GM19099 (cell line): ENCODE measurements at regions not wholly inside any gene's neighbourhood (a gene's known extent, or its start where the extent isn't known, plus 50 kb on each side); places are given as distances from the start of the nearest gene placed in this dataset.

Experiments
- POLR2A ChIP-seq: IDR thresholded peaks from 3 replicates; pipeline ENCODE4 v1.6.1; 2011; ENCODE audit warnings: low read depth; ENCODE audit not compliant: insufficient read length; ENCODE audit errors: extremely low read depth

DNA sequence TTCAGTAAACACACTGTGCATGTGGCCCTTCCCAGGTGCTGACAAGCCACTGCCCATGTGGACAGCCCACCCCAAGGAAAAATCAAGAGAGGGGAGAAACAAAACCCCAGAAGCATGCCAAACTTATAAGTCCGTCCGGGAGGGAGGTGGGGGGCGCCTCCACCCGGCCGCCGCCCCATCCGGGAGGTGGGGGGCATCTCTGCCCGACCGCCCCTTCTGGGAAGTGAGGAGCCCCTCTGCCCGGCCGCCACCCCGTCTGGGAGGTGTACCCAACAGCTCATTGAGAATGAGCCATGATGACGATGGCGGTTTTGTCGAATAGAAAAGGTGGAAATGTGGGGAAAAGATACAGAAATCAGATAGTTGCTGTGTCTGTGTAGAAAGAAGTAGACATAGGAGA, 53.8 kb upstream of the C2CD4B start:
- TF ChIP-seq POLR2A: no peak

DNA sequence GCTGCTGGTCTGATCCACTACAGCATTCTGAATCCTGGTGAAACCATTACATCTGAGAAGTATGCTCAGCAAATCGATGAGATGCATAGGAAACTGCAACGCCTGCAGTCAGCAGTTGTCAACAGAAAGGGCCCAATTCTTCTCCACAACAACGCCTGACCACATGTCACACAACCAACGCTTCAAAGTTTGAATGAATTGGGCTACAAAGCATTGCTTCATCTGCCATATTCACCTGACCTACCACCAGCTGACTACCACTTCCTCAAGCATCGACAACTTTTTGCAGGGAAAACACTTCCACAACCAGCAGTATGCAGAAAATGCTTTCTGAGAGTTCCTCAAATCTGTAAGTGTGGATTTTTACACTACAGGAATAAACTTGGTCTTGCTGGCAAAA, 54.7 kb upstream of the C2CD4B start:
- no peak for TF ChIP-seq POLR2A

- TF ChIP-seq POLR2A: no peak
These were observed 57.9 kb upstream of the C2CD4B start for GRCh38 chr15:62223020-62223419.

GRCh38 chr15:62228604-62229003, 63.5 kb upstream of the C2CD4B start:
- TF ChIP-seq POLR2A: no peak

DNA sequence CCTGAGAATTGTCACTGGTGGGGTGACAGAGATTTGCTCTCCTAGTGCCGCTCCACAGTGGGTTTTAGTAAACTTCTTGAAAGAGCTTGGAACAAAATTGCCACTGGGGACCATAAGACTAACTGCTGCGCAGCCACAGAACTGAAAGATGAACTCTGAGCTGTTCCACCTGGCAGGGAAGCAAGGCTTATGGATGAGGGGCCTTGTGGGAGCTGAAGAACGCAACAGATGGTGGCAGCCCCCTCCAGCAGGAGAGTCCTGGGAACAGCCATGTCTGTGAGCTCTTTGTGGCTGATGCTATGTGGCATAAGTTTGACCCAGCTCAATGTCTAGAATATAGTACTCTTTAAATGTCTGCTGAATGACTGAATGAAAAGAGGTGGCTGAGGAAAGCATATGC, 66.8 kb upstream of the C2CD4B start:
- no peak for TF ChIP-seq POLR2A

DNA sequence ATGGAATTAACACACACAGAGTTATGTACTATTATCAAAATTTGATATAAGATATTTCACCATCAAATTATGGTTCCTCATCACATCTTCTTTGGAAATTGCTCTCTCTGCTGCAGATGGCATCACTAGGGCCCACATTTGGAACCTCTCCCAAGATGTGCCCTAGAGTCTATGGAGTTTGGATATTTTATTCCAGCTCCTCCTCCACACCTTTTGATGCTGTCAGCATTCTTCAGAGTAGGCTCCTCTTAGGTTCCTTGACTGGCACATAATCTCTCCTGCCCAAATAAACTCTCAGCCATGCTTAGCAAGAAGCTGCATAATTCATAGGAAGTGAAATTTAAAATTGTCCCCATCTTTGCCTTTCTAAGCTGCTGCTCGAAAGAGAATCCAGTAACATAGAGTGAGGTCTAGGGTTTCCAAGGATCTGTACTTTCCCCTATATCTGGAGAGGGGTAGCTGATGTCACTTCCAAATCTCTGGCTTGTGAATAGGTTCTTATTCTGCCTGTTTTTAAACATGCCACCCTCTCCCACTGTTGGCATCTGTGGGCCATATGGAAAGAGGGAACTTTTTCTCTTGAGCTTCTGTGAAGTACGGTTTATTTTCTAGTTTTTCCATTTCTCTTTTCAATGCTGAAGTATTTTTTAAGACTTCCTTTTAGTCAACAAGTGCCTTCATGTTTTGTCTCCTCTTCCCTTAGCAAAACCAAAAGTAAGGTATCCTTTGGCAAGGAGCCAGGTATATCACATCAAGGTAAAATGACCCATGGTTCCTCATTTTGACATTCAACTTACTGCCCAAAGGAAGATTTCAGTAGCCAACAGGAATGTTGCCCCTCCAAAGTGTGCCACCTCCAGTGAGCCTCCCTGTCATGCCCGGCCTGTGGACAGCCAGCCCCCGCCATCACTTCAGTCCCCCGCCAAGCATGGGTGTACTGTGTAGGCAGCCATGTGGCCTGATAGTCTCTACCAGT, 75.3 kb upstream of the C2CD4B start:
- TF ChIP-seq POLR2A: no peak

DNA sequence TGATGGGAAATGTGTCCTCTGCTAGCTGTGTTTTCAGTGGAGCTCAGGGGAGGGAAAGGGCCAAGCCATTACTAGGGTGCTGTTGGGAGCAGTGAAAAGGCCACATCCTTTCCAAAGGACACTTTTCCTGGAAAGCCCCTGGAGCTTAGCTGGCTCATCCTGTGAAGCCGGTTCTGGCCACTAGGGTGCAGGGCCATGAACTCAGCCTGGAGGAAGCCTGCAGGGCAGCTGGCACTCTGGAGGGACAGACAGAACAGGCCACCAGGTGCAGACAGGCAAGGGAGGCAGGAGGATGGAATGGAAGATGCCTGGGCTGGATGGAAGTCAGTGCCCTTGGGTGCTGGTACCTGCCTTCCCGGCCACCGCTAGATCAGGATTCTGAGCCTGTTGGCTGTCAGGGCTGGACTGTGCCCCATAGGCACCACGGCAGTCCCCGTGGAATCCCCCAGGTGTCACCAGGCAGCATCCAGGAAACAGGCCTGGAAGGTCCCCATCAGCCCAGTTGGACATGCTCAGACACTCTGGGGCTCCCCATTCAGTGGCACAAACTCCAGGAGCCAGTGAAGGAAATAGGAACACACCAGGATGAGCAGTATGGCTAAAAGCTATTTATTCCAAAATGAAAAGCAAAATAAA, 76.2 kb upstream of the C2CD4B start:
- no peak for TF ChIP-seq POLR2A

GRCh38 chr15:62242999-62243398, 77.9 kb upstream of the C2CD4B start:
- TF ChIP-seq POLR2A: no peak

DNA sequence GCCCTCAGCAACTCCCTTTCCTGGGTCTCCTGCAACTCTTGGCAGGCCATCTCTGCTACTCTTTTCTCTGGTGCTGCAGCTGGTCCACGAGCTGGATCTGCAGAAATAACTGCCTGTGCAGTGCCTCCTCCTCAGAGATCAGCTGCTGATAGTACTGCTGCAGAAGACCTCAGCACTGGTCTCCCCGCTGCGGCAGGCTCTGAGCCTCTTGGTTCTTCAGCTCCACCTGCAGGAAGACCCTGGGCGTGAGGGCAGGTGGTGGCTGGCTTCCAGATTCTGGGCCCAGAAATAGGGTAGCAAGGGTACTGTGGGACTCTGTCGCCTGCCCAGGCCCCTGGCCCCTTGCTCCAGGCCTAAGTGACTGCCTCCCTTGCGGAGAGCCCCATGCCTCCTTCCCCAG, 79.7 kb upstream of the C2CD4B start:
- no peak for TF ChIP-seq POLR2A

DNA sequence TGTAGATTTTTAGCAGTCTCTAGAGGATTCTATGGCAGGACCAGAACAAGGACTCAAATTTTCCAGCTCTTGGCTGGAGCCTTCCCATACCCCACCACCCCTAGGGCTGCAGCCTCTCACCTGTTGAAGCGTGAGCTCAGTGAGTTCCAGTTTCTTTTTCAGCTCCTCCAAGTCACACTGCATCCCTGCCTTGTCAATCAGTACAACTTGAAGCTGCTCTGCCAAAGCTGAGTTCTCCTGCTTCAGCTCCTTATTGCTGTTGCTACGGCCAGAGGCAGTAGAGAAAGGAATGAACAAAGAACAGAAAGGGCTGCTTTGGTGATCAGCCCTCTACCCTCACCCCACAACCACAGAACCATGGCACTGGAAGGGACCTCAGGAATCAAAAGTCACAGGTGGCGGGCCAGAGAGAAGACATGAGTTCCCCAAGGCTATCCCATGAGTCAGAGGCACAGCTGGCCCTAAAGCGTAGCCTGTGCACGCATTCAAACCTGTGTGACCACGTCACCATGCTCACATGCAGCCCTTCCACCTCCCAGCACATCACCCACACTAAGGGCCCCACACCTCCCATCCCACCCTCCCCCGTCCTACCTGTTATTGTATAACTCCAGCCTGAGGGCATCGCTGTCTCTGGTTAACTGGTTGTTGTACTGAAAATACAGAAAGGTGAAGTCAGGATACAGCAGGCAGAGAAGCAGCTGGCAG, 83.3 kb upstream of the C2CD4B start:
- TF ChIP-seq POLR2A: no peak

- no peak for TF ChIP-seq POLR2A
These were observed 84.4 kb upstream of the C2CD4B start for GRCh38 chr15:62249501-62249900.

GRCh38 chr15:62250186-62250585, 85.1 kb upstream of the C2CD4B start:
- no peak for TF ChIP-seq POLR2A

DNA sequence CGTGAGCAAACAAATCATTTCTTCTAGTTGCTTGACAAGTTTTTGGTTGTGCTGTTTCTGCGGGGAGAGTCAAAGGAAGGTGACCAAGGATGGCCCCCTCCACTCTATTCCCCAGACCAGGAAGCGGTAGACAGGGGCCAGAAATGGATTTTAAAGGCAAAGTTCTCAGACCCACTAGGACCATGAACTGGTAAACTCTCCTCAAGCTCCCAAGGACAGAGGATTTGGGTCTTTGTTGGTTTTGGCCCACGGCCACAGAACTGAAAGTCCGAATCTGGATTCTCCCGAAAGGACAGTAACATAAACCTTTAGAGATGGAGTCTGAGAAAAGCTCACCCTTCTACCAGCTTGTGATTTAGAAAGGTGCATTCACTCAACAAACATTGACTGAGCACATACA, 85.9 kb upstream of the C2CD4B start:
- no peak for TF ChIP-seq POLR2A

DNA sequence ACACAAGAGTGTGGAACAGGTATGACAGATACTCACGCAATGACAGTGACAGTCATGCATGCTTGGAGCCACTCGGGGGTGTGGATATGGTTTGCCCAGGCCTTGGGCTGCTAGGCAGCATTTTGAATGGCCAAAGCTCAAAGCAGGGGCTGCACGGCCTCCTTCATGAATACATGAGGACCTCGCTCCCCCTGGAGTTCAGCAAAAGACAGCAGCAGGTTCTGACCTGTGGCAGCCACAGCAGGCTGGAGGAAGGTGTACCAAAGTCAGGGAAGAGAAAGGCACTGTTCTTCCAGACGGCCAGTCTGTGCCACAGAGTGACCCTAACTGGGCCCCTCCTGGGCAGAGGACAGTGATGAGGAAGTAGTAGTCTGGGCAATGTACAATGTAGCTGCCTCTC, 88.2 kb upstream of the C2CD4B start:
- no peak for TF ChIP-seq POLR2A

GRCh38 chr15:62254137-62254934, 89.3 kb upstream of the C2CD4B start:
- TF ChIP-seq POLR2A: no peak
